Right renal pelvis (tissue), 4 donors: ENCODE measurements at regions not wholly inside any gene's neighbourhood (a gene's known extent, or its start where the extent isn't known, plus 50 kb on each side); places are given as distances from the start of the nearest gene placed in this dataset.
"Not testable (repeated sequence)": the region's sequence is repeated elsewhere in the genome, so short reads cannot be mapped to it uniquely, and the experiment has no call there.

Experiments used
- DNase-seq, 4 donors: peaks; one replicate each; pipeline ENCODE4 v3.0.0-alpha.2; 2013; ENCODE audit warnings: low read depth in 4 of 4, low spot score in 3 of 4, missing footprints in 1 of 4

GRCh38 chr5:105230516-105231157 is 1668.0 kb upstream of the NUDT12 start:
- no peak for DNase-seq

- no peak for DNase-seq
These were observed 1655.4 kb upstream of the NUDT12 start for GRCh38 chr5:105218018-105218417.

- no peak for DNase-seq
These were observed 1650.5 kb upstream of the NUDT12 start for GRCh38 chr5:105213078-105213477.

GRCh38 chr5:105207066-105207465 is 1644.5 kb upstream of the NUDT12 start:
- no peak for DNase-seq

- DNase-seq, result no peak
These were observed 1634.9 kb upstream of the NUDT12 start for GRCh38 chr5:105197531-105197930.

- no peak for DNase-seq
These were observed 1633.2 kb upstream of the NUDT12 start for GRCh38 chr5:105195765-105196164.

- no peak for DNase-seq
These were observed 1610.3 kb upstream of the NUDT12 start for GRCh38 chr5:105172918-105173317.

GRCh38 chr5:105168806-105169205 is 1606.2 kb upstream of the NUDT12 start:
- no peak for DNase-seq

- no peak for DNase-seq
These were observed 1604.5 kb upstream of the NUDT12 start for GRCh38 chr5:105167092-105167491.

- no peak for DNase-seq
These were observed 1601.0 kb upstream of the NUDT12 start for GRCh38 chr5:105163547-105163946.

GRCh38 chr5:105162557-105162956 is 1600.0 kb upstream of the NUDT12 start:
- DNase-seq, result not testable (repeated sequence)

- no peak for DNase-seq
These were observed 1595.9 kb upstream of the NUDT12 start for GRCh38 chr5:105158526-105158925.

GRCh38 chr5:105150323-105150722 is 1587.7 kb upstream of the NUDT12 start:
- no peak for DNase-seq

GRCh38 chr5:105146867-105147266 is 1584.3 kb upstream of the NUDT12 start:
- DNase-seq, result no peak

GRCh38 chr5:105145152-105145551 is 1582.6 kb upstream of the NUDT12 start:
- no peak for DNase-seq

GRCh38 chr5:105134328-105134727 is 1571.7 kb upstream of the NUDT12 start:
- DNase-seq, result no peak

- no peak for DNase-seq
These were observed 1570.5 kb upstream of the NUDT12 start for GRCh38 chr5:105133087-105133486.

- no peak for DNase-seq
These were observed 1570.0 kb upstream of the NUDT12 start for GRCh38 chr5:105132581-105132980.

- no peak for DNase-seq
These were observed 1568.5 kb upstream of the NUDT12 start for GRCh38 chr5:105131045-105131444.

GRCh38 chr5:105101577-105101976 is 1539.0 kb upstream of the NUDT12 start:
- DNase-seq, result no peak

GRCh38 chr5:105088961-105089360 is 1526.4 kb upstream of the NUDT12 start:
- DNase-seq, result no peak

GRCh38 chr5:105088102-105088501 is 1525.5 kb upstream of the NUDT12 start:
- DNase-seq, result no peak

GRCh38 chr5:105057893-105058292 is 1495.3 kb upstream of the NUDT12 start:
- DNase-seq, result no peak
